Neural progenitor cell (in vitro differentiated cells): ENCODE measurements at regions not wholly inside any gene's neighbourhood (a gene's known extent, or its start where the extent isn't known, plus 50 kb on each side); places are given as distances from the start of the nearest gene placed in this dataset.

Source experiments
- CTCF ChIP-seq: fragments of 200-600 bp; sonication (generic); IDR thresholded peaks from 2 replicates; pipeline ENCODE4 v1.5.1; 2017; ENCODE audit warnings: antibody characterized with exemption, mild to moderate bottlenecking
- EZH2 ChIP-seq: fragments of 200-600 bp; sonication (generic); IDR thresholded peaks from 2 replicates; pipeline ENCODE4 v1.6.1; 2017; ENCODE audit warnings: antibody characterized with exemption, mild to moderate bottlenecking, moderate library complexity
- EZH2phosphoT487 ChIP-seq: fragments of 200-600 bp; sonication (generic); IDR thresholded peaks from 2 replicates; pipeline ENCODE4 v1.6.1; 2017; ENCODE audit warnings: antibody characterized with exemption

GRCh38 chr3:25074149-25074548 is 353.9 kb upstream of the RARB start:
- TF ChIP-seq CTCF (no peak), EZH2 (no peak), EZH2phosphoT487 (no peak)
